IPS-NIHi7 (cell line): ENCODE measurements at regions not wholly inside any gene's neighbourhood (a gene's known extent, or its start where the extent isn't known, plus 50 kb on each side); places are given as distances from the start of the nearest gene placed in this dataset.
"Not testable (repeated sequence)": the region's sequence is repeated elsewhere in the genome, so short reads cannot be mapped to it uniquely, and the experiment has no call there.

Experiments used
- DNase-seq: peaks from one replicate; pipeline ENCODE4 v3.0.0; 2012; ENCODE audit warnings: mixed read lengths; ENCODE audit errors: extremely low spot score

GRCh38 chr11:90699791-90700400 is 477.0 kb upstream of the CHORDC1 start:
- DNase-seq = no peak

- peak; percentile 33 for DNase-seq
Measured at GRCh38 chr11:90698238-90698637, 475.4 kb upstream of the CHORDC1 start.

- DNase-seq = not testable (repeated sequence)
Measured at GRCh38 chr11:90675496-90675895, 452.6 kb upstream of the CHORDC1 start.

- no peak for DNase-seq
Measured at GRCh38 chr11:90669094-90669493, 446.2 kb upstream of the CHORDC1 start.

- no peak for DNase-seq
Measured at GRCh38 chr11:90668502-90668901, 445.7 kb upstream of the CHORDC1 start.

- DNase-seq = no peak
Measured at GRCh38 chr11:90661233-90661632, 438.4 kb upstream of the CHORDC1 start.

- no peak for DNase-seq
Measured at GRCh38 chr11:90656171-90656570, 433.3 kb upstream of the CHORDC1 start.

GRCh38 chr11:90650153-90650552 is 427.3 kb upstream of the CHORDC1 start:
- DNase-seq = no peak

GRCh38 chr11:90646706-90647105 is 423.9 kb upstream of the CHORDC1 start:
- DNase-seq = no peak

GRCh38 chr11:90646266-90646665 is 423.4 kb upstream of the CHORDC1 start:
- no peak for DNase-seq

GRCh38 chr11:90639461-90639993 is 416.7 kb upstream of the CHORDC1 start:
- DNase-seq = peak; percentile 19

- no peak for DNase-seq
Measured at GRCh38 chr11:90635886-90636285, 413.0 kb upstream of the CHORDC1 start.

GRCh38 chr11:90635151-90635550 is 412.3 kb upstream of the CHORDC1 start:
- no peak for DNase-seq

GRCh38 chr11:90630176-90630575 is 407.3 kb upstream of the CHORDC1 start:
- no peak for DNase-seq

- no peak for DNase-seq
Measured at GRCh38 chr11:90629229-90629806, 406.5 kb upstream of the CHORDC1 start.

- no peak for DNase-seq
Measured at GRCh38 chr11:90614318-90614717, 391.5 kb upstream of the CHORDC1 start.

GRCh38 chr11:90613037-90613436 is 390.2 kb upstream of the CHORDC1 start:
- DNase-seq = not testable (repeated sequence)

- DNase-seq = no peak
Measured at GRCh38 chr11:90606721-90607120, 383.9 kb upstream of the CHORDC1 start.

GRCh38 chr11:90601261-90601660 is 378.4 kb upstream of the CHORDC1 start:
- no peak for DNase-seq

- peak; percentile 8 for DNase-seq
Measured at GRCh38 chr11:90594658-90595057, 371.8 kb upstream of the CHORDC1 start.

GRCh38 chr11:90593099-90593498 is 370.2 kb upstream of the CHORDC1 start:
- DNase-seq = no peak

- DNase-seq = no peak
Measured at GRCh38 chr11:90590286-90590685, 367.4 kb upstream of the CHORDC1 start.

- no peak for DNase-seq
Measured at GRCh38 chr11:90589735-90590134, 366.9 kb upstream of the CHORDC1 start.

GRCh38 chr11:90587896-90588295 is 365.0 kb upstream of the CHORDC1 start:
- no peak for DNase-seq
